NCI-H526 (cell line): ENCODE measurements at regions not wholly inside any gene's neighbourhood (a gene's known extent, or its start where the extent isn't known, plus 50 kb on each side); places are given as distances from the start of the nearest gene placed in this dataset.

Experiments used
- DNase-seq, 2 experiments: peaks; one replicate each; lab custom pipeline; 2025; lab: John Stamatoyannopoulos, UW

DNA sequence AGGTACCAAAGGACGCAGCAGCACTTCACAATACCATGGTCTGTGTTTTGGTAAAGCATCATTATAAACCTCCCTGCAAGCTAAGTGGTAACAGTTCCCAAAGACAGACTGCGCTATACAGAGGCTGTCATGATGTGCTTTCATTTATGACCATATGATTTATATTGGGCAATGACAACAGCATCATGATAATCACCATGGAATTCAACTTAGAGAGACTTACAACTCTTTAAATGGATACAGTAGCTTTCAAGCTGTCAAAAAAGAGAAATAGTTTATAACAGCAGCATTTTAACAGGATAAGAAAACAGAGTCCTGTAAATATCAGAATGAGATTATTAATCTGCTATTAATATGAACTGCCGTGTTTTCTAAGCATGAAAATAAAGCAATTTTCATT is 341.7 kb downstream of the GPR37 start:
- no peak for DNase-seq

DNA sequence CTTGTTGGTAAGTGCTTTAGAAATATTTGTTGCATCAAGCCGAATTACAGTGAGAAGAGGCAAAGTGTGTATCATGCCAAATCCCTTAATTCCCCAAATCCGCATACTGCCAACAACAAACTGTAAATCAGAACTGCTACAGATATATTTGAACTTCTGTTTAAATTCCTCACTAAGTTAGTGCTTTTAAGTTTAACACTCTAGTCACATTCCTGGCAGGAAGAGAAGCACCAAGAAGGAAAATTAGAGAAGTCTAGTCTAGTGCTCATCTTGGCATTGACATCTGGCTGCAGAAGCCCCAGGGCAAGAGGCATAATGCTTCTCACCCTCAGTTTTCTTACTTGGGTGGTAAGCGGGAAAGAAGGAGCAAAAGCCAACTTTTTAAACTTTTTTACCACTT is 343.5 kb downstream of the GPR37 start:
- DNase-seq, result no peak

DNA sequence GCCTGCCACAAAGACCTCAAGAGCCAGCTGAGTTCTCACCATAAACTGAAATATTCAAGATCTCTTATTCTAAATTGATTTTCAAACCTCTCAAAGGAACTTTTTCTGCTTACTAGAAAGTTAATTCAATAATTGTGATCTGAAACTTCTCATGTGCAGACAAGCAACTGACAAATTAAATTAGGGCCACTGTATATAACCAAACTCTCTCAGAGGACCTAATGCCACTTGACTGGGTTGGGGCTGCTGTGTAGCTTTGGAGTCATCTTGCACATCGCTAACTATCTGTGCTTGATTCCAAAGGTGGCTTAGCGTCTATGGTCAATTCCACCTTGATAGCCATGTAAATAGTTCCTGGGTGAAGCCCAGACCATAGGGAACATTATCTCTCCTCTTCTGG is 345.2 kb downstream of the GPR37 start:
- no peak for DNase-seq

- no peak for DNase-seq
Observed at GRCh38 chr7:124413029-124413428, 352.6 kb downstream of the GPR37 start.

- no peak for DNase-seq
Observed at GRCh38 chr7:124412531-124412930, 353.1 kb downstream of the GPR37 start.

- DNase-seq, result no peak
Observed at GRCh38 chr7:124411796-124412195, 353.8 kb downstream of the GPR37 start.

DNA sequence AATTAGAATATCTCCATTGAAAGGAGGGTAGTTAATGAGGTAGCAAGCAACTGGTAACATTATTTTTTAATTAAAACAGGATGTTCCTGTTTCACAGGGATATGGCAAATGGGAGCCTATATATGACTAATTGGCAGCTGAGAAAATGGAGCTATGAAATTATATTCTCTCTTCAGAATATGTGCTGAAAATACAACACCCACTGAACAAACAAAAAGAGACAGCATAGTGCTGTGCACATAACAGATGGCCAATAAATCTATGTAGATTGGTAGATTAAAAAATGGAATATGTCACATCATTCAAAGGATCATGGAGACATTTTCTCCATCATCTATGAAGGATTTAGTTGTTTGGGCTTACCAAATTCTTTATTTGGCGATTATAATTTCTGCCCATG is 362.0 kb downstream of the GPR37 start:
- no peak for DNase-seq

GRCh38 chr7:124403112-124403511 is 362.5 kb downstream of the GPR37 start:
- DNase-seq, result no peak

- DNase-seq, result no peak
Observed at GRCh38 chr7:124399941-124400340, 365.7 kb downstream of the GPR37 start.

GRCh38 chr7:124398937-124399552 is 366.2 kb upstream of the TMEM229A start:
- no peak for DNase-seq

DNA sequence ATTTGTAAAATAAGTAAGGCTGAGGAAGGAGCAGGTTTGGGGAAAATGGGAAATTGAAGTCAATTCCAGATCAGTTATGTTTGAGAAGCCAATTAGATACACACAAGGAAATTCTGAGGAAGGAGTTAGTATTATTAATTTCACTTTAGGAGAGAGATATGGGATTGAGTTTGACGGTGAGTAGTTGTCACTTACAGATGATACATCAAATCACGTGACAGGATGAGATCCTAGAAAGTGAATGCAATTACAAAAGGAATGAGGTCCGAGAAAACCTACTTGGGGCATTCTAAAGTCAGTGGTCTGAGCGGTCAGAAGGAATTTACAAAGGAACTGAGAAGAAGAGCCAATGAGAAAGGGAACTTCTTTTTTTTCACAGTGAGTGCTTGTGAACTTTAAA is 364.3 kb upstream of the TMEM229A start:
- DNase-seq, result no peak

DNA sequence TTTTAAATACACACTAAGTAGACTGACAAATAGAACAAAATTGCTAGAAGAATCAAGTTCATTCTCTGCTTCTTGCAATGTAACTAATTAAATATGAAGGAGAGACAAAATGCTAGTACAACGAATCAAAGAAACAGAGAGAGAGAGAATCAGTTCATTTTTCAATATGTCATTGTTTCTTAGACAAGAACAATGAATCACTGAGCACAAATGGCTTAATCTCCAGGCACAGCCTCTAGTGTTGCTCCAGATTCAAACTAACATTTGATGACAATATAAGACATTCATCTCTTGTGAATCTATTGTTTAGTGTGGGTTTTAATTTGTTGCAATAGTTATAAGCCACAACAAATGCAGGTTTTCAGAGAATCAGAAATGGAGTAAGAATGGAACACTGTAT is 357.4 kb upstream of the TMEM229A start:
- DNase-seq, result no peak

DNA sequence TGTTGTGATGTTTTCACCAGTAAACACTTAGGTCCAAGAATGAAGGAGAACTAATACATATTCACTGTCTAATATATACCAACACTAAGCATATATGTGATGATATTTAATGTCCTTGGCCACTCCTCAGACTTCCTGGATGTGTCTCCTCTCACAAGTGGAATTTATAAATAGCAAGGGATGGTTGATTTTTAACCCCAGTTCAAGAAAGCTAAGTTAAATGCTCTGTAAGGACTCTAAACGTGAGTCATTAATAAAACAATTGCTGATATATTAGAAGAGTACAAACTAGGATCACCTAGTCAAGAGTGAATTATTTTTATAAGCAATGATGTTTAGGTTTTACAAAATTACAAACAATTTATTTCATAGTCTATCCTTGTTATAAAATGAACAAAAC is 355.9 kb upstream of the TMEM229A start:
- DNase-seq, result no peak

DNA sequence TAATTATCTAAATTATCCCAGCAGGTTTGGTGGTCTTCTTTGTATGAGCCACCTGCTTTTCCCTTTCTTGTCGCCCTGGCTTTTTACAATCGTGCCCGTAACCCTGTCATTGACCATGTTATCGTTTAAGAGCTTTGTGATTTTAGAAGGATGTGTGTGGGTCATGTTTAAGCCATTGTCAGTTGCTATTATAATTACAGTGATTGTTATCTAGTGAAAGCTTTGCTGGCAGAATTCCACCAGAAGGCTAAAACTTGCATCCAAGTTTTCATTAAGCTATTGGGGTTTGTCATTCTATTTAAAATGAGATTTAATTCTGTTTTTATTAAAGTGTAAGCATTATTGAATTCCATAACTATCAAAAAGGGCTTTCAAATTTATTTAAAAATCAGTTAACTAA is 354.2 kb upstream of the TMEM229A start:
- DNase-seq, result no peak

GRCh38 chr7:124379296-124379695 is 346.4 kb upstream of the TMEM229A start:
- DNase-seq, result no peak

GRCh38 chr7:124376111-124376510 is 343.2 kb upstream of the TMEM229A start:
- peak in 1 of 2 experiments; percentile 12 for DNase-seq

- no peak for DNase-seq
Observed at GRCh38 chr7:124375391-124375790, 342.5 kb upstream of the TMEM229A start.

- no peak for DNase-seq
Observed at GRCh38 chr7:124369310-124369709, 336.4 kb upstream of the TMEM229A start.

DNA sequence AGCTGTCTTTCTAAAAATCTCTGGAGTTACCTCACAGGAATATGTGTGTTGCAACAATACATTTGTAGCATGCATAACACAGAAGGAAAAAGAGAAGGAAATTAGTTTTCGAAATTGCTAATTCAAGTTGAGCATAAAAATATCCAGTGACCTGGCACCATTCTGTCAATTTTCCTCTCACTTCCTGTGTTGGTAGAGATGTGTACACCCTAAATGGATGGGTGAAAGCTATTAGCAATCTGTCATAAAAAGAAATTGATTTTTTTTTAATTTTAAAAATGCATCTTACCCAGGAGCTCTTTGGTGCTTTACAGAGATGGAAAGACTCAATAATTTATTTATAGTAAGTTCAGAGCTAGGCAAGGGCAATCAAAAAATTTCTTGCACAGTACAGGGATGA is 333.3 kb upstream of the TMEM229A start:
- no peak for DNase-seq

- DNase-seq, result no peak
Observed at GRCh38 chr7:124364283-124364682, 331.4 kb upstream of the TMEM229A start.

- no peak for DNase-seq
Observed at GRCh38 chr7:124354201-124354600, 321.3 kb upstream of the TMEM229A start.

DNA sequence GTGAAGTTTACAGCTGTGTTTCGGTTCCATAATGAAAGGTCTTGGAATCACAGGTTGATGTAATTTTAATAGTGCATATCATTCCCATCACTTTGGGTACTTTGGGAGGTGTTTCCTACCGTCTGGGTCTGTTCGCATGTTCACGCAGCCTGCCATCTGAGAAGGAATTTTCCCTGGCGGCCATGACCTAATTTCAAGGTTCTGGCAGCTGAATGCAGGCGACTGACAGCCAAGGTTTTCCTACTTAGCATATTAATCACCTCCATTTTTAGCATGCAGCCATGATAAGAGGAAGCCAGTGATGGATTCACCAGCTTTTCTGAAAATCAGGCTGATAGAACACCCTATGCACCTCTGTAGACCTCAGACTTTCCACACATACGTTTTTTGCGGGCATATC is 319.1 kb upstream of the TMEM229A start:
- DNase-seq, result no peak

DNA sequence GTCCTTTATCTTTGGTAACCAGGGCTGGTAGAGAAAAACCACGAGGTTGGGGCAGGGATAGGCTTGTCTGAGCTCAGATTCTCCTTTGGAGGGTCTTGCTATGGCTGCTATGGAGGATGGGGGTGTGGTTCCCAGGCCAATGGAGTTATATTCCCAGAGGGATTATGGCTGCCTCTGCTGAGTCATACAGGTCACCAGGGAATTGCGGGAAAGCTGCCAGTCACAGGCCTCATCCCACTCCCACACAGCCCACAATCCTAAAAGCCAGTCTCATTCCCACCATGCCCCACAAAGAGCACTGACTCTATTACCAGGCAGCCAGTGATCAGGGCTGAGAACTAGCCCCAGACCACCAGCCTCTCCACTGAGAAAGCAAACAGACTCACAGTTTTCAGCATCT is 316.6 kb upstream of the TMEM229A start:
- DNase-seq, result no peak

GRCh38 chr7:124338861-124339260 is 306.0 kb upstream of the TMEM229A start:
- no peak for DNase-seq
